Ascending aorta (tissue), 2 donors: ENCODE measurements at regions not wholly inside any gene's neighbourhood (a gene's known extent, or its start where the extent isn't known, plus 50 kb on each side); places are given as distances from the start of the nearest gene placed in this dataset.

Experiments
- DNase-seq, 2 donors: peaks; one replicate each; pipeline ENCODE4 v3.0.0-alpha.2; 2019; ENCODE audit warnings: low spot score in 2 of 2
- H3K27ac ChIP-seq, 2 donors: fragments of 200-600 bp; sonication (generic); one replicate each; pipeline ENCODE4 v1.5.1; 2016 to 2017; ENCODE audit warnings: mild to moderate bottlenecking in 1 of 2
- H3K27me3 ChIP-seq: fragments of 200-600 bp; sonication (generic); one replicate; pipeline ENCODE4 v1.5.1; 2017
- H3K36me3 ChIP-seq, 2 donors: fragments of 200-600 bp; sonication (generic); one replicate each; pipeline ENCODE4 v1.5.1; 2016
- H3K4me1 ChIP-seq, 2 donors: fragments of 200-600 bp; sonication (generic); one replicate each; pipeline ENCODE4 v1.5.1; 2016 to 2017; ENCODE audit warnings: mild to moderate bottlenecking in 1 of 2
- H3K4me3 ChIP-seq, 2 donors: fragments of 200-600 bp; sonication (generic); one replicate each; pipeline ENCODE4 v1.5.1; 2016 to 2017; ENCODE audit warnings: mild to moderate bottlenecking in 1 of 2
- H3K9me3 ChIP-seq, 2 donors: fragments of 200-600 bp; sonication (generic); one replicate each; pipeline ENCODE4 v1.5.1; 2016
- CTCF ChIP-seq, 3 experiments: fragments of 200-600 bp in 2 of 3; fragments of 450-650 bp in 1 of 3; sonication (generic) in 2 of 3; IDR thresholded peaks; one replicate each; pipeline ENCODE4 v1.5.1; 2016 to 2019; ENCODE audit warnings: antibody characterized with exemption in 3 of 3, mild to moderate bottlenecking in 1 of 3, moderate library complexity in 1 of 3
- intact Hi-C: fragments of 100-400 bp; cut with DNase I; formaldehyde crosslinking; loops from one replicate; pipeline ENCODE4 v1.15.1; 2023

- intact Hi-C loops = no loop called here
- Histone ChIP-seq H3K36me3 (no peaks in the 10 kb centered on the region), H3K4me3 (no peak overlapping the region), H3K27ac (no peak overlapping the region), H3K9me3 (no peaks in the 10 kb centered on the region), H3K27me3 (no peaks in the 10 kb centered on the region), H3K4me1 (no peaks in the 10 kb centered on the region)
- DNase-seq = no peak
- no peak for TF ChIP-seq CTCF (IDR thresholded peaks at IDR 0.05)
Measured at GRCh38 chr16:5461574-5461973, 364.0 kb upstream of the EEF2KMT start.

GRCh38 chr16:5461141-5461540 is 363.5 kb upstream of the EEF2KMT start:
- no peaks in the 10 kb centered on the region for H3K27me3 ChIP-seq
- no peaks in the 10 kb centered on the region for H3K9me3 ChIP-seq
- no peak overlapping the region for H3K4me3 ChIP-seq
- H3K4me1 ChIP-seq = no peaks in the 10 kb centered on the region
- H3K36me3 ChIP-seq = no peaks in the 10 kb centered on the region
- DNase-seq = no peak
- no peak overlapping the region for H3K27ac ChIP-seq
- TF ChIP-seq CTCF (IDR thresholded peaks at IDR 0.05) = no peak
- intact Hi-C loops = no loop called here

GRCh38 chr16:5460701-5461100 is 363.1 kb upstream of the EEF2KMT start:
- Histone ChIP-seq H3K9me3 (no peaks in the 10 kb centered on the region), H3K36me3 (no peaks in the 10 kb centered on the region), H3K4me3 (no peak overlapping the region), H3K27me3 (no peaks in the 10 kb centered on the region), H3K27ac (no peak overlapping the region), H3K4me1 (no peaks in the 10 kb centered on the region)
- intact Hi-C loops = no loop called here
- TF ChIP-seq CTCF (IDR thresholded peaks at IDR 0.05) = no peak
- DNase-seq = no peak

GRCh38 chr16:5459863-5460262 is 362.3 kb upstream of the EEF2KMT start:
- no peaks in the 10 kb centered on the region for H3K36me3 ChIP-seq
- H3K4me1 ChIP-seq = no peaks in the 10 kb centered on the region
- no peaks in the 10 kb centered on the region for H3K9me3 ChIP-seq
- no peak overlapping the region for H3K4me3 ChIP-seq
- no peak for DNase-seq
- no peak for TF ChIP-seq CTCF (IDR thresholded peaks at IDR 0.05)
- intact Hi-C loops = no loop called here
- H3K27ac ChIP-seq = no peak overlapping the region
- H3K27me3 ChIP-seq = no peaks in the 10 kb centered on the region

GRCh38 chr16:5455110-5455509 is 357.5 kb upstream of the EEF2KMT start:
- no peak for DNase-seq
- no peak overlapping the region for H3K4me3 ChIP-seq
- H3K27me3 ChIP-seq = no peaks in the 10 kb centered on the region
- no peak overlapping the region for H3K27ac ChIP-seq
- TF ChIP-seq CTCF (IDR thresholded peaks at IDR 0.05) = no peak
- H3K9me3 ChIP-seq = no peaks in the 10 kb centered on the region
- no peaks in the 10 kb centered on the region for H3K36me3 ChIP-seq
- intact Hi-C loops = no loop called here
- no peaks in the 10 kb centered on the region for H3K4me1 ChIP-seq

- intact Hi-C loops = no loop called here
- Histone ChIP-seq H3K27me3 (no peaks in the 10 kb centered on the region), H3K4me3 (no peak overlapping the region), H3K9me3 (no peaks in the 10 kb centered on the region), H3K27ac (no peak overlapping the region), H3K4me1 (no peaks in the 10 kb centered on the region), H3K36me3 (no peaks in the 10 kb centered on the region)
- DNase-seq = no peak
- no peak for TF ChIP-seq CTCF (IDR thresholded peaks at IDR 0.05)
Measured at GRCh38 chr16:5454349-5454748, 356.8 kb upstream of the EEF2KMT start.
